GM18505 (cell line): ENCODE measurements at regions not wholly inside any gene's neighbourhood (a gene's known extent, or its start where the extent isn't known, plus 50 kb on each side); places are given as distances from the start of the nearest gene placed in this dataset.

Experiments used
- ATAC-seq: cut with Tn5 transposase; IDR thresholded peaks from one replicate; pipeline ENCODE4 v1.9.1; 2021; ENCODE audit not compliant: unreplicated experiment
- POLR2A ChIP-seq: IDR thresholded peaks from 4 replicates; pipeline ENCODE4 v1.6.1; 2011; ENCODE audit warnings: borderline replicate concordance; ENCODE audit not compliant: insufficient read depth, insufficient read length; ENCODE audit errors: extremely low read depth

DNA sequence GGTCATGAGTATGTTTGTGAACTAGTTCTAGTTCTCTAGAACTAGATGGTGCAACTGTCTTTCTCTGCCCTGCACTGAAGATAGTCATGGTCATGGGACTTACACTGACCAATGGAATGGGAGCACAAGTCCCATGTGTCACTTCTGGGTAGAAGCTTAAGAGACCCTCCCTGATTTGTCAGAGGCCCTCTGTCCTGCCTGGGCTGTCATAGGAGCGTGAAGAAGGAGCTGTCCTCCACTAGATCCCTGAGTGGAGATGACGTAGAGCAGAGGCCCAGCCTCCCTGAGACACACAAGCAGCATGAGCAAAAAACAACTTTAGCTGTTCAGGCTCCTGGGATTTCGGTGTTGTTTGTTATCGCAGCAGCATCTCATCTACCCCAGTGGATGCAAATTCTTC, 514.5 kb downstream of the PREX1 start:
- no peak for TF ChIP-seq POLR2A

DNA sequence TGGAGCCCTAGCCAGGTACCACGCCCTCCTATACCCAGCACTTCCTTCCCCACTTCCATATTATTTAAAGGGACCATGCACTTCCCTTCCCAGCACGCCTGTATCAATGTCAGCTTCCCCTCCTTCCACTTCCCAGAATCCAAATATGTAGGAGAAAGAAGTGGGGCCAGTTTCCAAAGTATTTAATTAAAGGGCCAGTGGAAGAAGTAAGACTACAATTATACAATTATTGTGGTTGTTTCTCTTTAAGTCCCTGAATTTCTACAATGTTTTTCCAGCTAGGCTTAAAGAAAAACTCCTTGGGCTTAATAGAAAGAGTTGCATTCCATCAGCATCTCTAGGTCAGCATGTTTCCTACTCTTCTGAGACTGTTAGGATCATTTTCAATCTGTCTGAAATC, 515.8 kb downstream of the PREX1 start:
- TF ChIP-seq POLR2A = no peak
- no peak for ATAC-seq

More for the DNA sequence above, 514.5 kb downstream of the PREX1 start:
- ATAC-seq = no peak

- no peak for TF ChIP-seq POLR2A
Measured at GRCh38 chr20:48310305-48310704, 517.5 kb downstream of the PREX1 start.

GRCh38 chr20:48309293-48309692, 518.5 kb downstream of the PREX1 start:
- no peak for ATAC-seq
- no peak for TF ChIP-seq POLR2A

More at GRCh38 chr20:48310305-48310704, 517.5 kb downstream of the PREX1 start:
- no peak for ATAC-seq

GRCh38 chr20:48308882-48309281, 518.9 kb downstream of the PREX1 start:
- no peak for TF ChIP-seq POLR2A
- no peak for ATAC-seq

DNA sequence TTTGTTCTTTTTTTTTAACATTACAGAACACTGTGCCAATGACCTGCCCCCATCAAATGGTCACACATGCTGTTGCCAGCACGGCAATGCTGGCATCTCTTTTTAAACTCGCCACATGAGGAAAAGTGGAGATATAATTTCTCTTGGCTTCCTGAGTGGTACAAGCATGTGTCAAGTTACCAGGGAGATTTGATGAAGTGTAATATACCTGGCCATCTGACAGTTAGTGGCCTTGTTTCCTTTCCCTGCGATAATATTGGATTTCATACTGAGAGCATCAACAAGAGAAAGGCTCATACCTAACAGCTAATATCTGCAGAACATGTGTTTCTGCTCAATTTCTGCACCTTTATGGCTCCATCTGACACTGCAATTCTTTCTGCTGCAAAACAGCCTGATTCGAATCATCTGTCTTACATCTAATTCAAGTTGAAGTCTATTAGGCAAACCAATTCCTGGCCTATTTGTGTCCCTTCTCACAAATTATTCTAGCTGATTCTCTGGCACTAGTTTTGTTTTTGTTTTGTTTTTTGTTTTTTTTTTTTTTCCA, 519.5 kb downstream of the PREX1 start:
- TF ChIP-seq POLR2A = no peak
- ATAC-seq = no peak

DNA sequence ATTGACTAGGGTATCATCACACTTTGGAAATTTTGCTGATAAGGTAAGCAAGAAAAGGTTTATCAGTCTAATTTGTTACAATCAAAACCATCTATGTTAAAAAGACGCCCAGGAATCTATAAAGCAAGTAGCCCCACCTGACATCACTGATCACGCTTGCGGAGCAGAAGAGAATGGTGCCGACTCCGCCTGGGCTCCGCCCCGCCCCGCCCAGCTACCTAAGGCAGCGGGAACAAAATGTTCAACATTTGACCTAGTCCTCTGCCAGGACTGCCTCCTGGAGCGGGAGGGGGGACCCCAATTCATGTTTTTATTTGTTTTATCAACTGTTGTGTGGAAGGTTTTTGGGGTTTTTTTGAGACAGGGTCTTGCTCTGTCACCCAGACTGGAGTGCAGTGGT, 520.5 kb downstream of the PREX1 start:
- no peak for TF ChIP-seq POLR2A
- no peak for ATAC-seq

GRCh38 chr20:48302844-48303542, 517.7 kb upstream of the SULF2 start:
- no peak for TF ChIP-seq POLR2A
- no peak for ATAC-seq

DNA sequence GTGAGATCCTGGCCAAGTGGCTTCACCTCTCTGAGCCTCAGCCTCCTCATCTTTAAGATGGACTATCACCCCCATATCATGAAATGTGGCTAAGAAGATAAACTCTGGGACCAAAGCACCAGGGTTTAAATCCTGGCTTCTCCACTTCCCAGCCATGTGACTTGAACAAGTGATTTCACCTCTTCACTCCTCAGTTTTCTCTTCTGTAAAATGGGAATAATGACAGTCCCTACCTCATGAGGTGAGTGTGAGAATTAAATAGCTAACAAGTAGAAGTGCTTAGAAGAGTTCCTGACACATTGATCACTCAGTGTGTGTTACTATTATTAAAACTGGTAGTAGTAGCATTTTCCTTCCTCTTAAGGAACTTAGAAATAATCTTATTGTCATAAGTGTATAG, 516.9 kb upstream of the SULF2 start:
- no peak for TF ChIP-seq POLR2A
- no peak for ATAC-seq

DNA sequence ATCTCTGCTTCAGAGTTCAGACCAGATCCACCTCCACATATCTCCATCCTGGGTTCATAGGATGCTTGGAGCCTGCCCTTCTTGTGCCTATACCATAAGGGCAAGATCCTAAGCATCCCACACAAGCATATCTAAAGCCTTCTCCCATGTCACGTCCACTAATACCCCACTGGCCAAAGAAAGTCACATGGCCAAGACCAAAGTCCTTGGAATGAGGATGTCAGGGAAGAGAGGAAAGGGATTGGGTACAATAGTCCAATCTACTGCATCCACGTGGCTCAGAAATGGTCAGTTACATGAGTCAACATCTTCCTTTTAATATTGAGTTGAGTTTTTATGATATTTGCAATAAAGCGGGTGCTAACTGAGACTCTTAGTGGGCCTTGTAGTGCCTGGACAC, 515.9 kb upstream of the SULF2 start:
- TF ChIP-seq POLR2A = no peak

DNA sequence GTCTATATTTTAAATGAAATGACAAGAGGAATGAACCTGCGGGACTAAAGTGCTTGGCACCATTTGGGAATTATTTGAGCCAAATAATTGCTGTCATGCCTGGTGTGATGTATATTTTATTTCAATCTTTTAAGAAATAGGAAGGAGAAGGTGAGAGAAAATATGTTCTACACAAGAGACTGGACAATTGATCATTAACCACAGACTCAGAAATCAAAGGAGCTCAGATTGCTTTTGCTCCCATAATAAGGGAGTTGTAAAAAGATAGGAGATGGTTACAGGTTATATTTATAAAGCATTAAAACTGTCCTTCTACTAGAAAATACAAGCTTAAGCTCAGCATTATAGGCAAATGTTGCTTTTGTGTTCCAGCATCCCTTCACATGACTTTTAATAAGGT, 515.2 kb upstream of the SULF2 start:
- TF ChIP-seq POLR2A = no peak
- no peak for ATAC-seq

More for the DNA sequence above, 515.9 kb upstream of the SULF2 start:
- no peak for ATAC-seq

DNA sequence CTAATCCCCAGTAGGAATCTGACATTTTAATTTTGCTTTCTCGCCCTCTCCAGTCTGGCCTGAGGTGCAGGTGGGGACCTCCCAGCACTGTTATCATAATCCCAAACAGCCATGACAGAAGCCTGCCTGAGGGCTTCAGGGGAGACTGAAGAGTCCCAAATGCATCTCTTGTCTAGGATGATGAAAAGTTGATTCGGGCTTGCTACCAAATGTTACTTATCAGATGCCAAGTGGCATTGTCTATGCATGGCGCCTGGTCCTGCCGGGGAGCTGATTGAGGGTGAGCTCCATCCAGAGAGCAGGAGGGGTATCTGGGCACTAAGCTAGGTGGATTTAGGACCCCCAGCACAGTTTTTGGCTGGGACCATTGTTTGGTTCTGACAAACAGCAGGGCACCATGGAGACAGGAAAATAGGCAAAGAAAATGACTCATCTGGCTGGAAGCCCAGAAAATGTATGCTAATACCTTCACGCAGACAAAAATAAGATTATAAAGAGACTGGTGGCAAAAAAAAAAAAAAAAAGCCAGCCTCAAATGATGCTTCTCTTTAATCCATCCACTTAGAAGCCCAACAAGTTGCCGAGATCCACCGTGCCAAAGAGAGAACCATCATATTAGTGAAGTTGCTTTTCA, 513.7 kb upstream of the SULF2 start:
- ATAC-seq = no peak
- no peak for TF ChIP-seq POLR2A

GRCh38 chr20:48298433-48298832, 513.2 kb upstream of the SULF2 start:
- TF ChIP-seq POLR2A = no peak
- ATAC-seq = no peak

- ATAC-seq = no peak
- TF ChIP-seq POLR2A = no peak
Measured at GRCh38 chr20:48295966-48296421, 510.7 kb upstream of the SULF2 start.
